HG02943 (cell line): ENCODE measurements at regions not wholly inside any gene's neighbourhood (a gene's known extent, or its start where the extent isn't known, plus 50 kb on each side); places are given as distances from the start of the nearest gene placed in this dataset.

Source experiments
- ATAC-seq: cut with Tn5 transposase; IDR thresholded peaks from one replicate; pipeline ENCODE4 v1.9.1; 2021; ENCODE audit warnings: mild to moderate bottlenecking, low read depth, moderate library complexity; ENCODE audit not compliant: unreplicated experiment

DNA sequence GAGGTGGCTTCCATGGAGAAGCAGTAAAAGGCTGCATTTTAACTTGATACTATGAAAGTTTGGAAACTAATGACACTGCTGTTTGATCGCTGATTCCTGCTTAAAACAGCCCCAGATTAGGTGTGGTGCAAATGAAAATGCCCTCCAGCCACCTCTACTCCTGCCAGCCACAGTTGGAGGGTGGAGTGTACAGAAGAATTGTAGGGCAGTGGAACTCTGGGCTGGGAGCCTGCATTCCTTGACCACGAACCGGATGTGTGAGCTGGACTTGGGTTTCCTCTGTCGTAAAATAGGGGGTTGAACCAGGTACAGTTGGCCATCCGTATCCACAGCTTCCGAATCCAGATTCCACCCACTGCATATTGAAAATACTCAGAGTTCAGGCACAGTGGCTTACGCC, 84.6 kb upstream of the RFX8 start:
- ATAC-seq = no peak

DNA sequence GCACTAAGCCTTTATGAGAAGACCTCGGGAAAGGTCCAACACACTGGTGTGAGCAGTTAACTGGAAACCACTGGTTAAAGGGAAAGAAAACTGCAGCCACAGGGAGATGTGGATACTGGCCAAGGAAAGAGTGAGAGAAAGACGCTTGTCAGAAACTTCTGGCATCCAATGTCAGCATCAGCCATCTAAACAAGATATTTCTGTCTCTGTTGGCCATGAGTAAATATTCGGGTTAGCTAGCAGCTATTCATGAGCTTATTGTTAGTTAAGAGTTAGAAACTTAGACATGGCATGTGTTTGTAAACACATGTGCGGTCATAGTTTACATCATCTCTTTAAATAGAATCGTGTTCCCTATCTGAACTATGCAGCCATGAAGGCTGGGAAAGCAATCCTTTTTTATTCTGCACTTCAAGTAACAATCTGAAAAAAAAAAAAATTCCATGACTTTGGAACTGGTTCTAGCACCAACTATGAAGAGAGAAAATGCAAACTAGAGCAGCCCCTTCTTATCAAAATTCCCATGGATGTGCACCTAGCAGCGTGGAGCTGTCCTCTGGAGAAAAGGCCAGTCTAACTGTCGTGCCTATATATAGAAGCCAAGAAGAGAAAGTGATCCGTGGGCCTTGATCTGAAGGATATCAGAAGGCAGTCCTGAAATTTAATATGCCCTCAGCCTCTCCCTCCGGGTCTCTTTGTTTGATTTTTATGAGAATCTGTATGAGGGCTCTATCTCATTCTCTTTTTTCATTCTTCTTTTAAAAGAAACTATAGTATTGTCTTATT, 84.0 kb upstream of the RFX8 start:
- no peak for ATAC-seq

DNA sequence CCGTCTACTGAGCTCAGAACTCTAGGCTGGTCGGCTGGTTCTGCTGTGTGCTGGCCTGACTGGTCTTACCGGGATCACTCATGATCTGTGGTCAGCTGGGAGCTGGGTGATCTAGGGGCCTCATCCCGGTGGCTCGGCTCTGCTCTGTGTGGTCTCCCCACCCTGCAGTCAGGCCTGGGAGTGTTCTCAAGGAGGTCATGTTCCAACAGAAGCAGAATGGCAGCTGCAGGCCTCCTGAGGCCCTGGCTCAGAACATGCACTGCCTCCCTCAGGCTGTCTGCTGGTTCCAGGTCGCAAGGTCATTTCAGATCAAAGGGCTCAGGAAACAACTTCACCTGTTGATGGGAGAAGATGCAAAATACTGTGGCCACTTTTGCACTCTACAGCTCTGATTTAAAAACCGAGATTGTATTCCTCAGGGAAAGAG, 81.1 kb upstream of the RFX8 start:
- ATAC-seq = no peak

GRCh38 chr2:101551336-101551888, 76.5 kb upstream of the RFX8 start:
- no peak for ATAC-seq

- ATAC-seq = no peak
These were observed 75.6 kb upstream of the RFX8 start for GRCh38 chr2:101550555-101550954.

GRCh38 chr2:101549371-101549770, 74.5 kb upstream of the RFX8 start:
- ATAC-seq = no peak

DNA sequence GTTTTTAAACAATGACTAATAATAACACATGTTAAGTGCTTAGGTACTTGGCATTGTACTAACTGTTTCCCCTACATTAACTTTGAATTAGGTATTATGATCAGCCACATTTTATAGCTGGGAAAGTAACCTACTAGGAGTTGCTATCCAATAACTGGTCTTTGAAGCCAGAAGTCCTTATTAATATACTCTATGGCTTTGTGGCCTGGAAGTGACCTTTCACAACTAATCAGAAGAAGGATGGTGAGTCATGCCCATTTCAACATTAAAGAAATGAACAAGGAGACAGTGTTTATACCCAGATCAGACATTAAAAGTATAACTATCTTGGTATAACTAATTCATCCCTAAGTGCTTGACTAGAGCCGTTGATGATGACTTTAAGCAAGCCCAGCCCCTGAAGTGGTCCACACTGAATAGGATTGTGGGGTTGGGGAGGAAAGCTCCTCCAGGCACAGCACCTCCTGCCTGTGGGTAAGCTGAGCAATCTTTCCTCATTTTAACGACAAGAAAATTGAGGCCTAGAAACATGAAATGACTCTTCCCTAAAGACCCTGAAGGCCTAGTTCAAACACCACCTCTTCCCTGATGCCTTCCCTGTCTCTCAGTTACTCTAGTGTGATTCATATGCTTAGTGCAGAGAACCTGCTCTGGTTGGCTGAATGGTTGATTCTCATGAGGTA, 71.6 kb upstream of the RFX8 start:
- ATAC-seq = no peak

GRCh38 chr2:101545950-101546349, 71.0 kb upstream of the RFX8 start:
- no peak for ATAC-seq

GRCh38 chr2:101540518-101540917, 65.6 kb upstream of the RFX8 start:
- no peak for ATAC-seq

GRCh38 chr2:101538076-101538475, 63.2 kb upstream of the RFX8 start:
- no peak for ATAC-seq

GRCh38 chr2:101534149-101534611, 59.3 kb upstream of the RFX8 start:
- ATAC-seq = no peak

GRCh38 chr2:101533561-101534148, 58.7 kb upstream of the RFX8 start:
- no peak for ATAC-seq

GRCh38 chr2:101528501-101528900, 53.6 kb upstream of the RFX8 start:
- ATAC-seq = no peak

DNA sequence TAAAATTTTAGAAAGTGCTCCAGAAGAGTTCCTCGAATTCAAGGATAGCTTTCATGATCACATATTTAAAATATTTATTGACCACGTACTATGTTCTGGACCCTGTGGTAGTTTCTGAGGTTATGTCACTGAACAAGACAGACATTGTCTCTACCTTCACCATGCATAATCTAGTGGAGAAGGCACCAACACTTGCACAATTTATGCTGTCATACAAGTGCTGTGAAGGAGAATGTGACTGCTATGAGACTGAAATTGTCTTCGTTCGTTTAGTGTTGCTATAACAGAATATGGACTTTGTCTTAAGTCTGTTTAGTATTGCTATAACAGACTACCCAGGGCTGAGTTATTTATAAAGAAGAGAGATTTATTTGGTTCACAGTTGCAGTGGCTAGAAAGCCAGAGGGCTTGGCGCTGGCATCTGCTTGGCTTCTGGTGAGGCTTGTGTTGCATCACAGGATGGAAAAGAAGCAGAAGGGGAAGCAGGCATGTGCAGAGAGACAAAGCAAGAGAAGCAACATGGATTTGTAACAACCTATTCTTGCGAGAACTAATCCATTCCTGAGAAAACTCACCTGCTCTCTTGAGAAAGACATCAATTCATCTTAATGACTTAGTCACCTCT, 50.0 kb upstream of the RFX8 start:
- ATAC-seq = no peak
